ENCODE measurements at regions not wholly inside any gene's neighbourhood (a gene's known extent, or its start where the extent isn't known, plus 50 kb on each side); places are given as distances from the start of the nearest gene placed in this dataset.

GRCh38 chr18:51721996-51722395 is 524.5 kb upstream of the MEX3C start:
- Histone ChIP-seq H3K56ac (replicated peaks; ENCODE audit: insufficient read length, low read depth, low read length) (no peak overlapping the region), H3K4me2 (ENCODE audit: insufficient read depth in 1 of 2, low read depth in 2 of 2, low read length in 2 of 2) (no peak overlapping the region), H3K27ac (ENCODE audit: low read depth, low read length) (no peak overlapping the region), H3K4me1 (replicated peaks in 1 of 4; ENCODE audit: control insufficient read depth in 3 of 4, insufficient read depth in 4 of 4, low read length in 3 of 4) (peaks cover 0 to 7% (median 0%) of the 10 kb centered on the region in 4 experiments; a peak in 2 of 7 replicates), H2AFZ (ENCODE audit: low read length) (no peak overlapping the region), H2BK15ac (ENCODE audit: low read length) (no peak overlapping the region), H3K27me3 (replicated peaks in 1 of 4; ENCODE audit: control insufficient read depth in 3 of 4, extremely low read depth in 1 of 4, insufficient read depth in 3 of 4, low read length in 3 of 4) (no peaks in the 10 kb centered on the region), H4K8ac (ENCODE audit: extremely low read depth, insufficient read depth, low read length) (no peak overlapping the region), H2BK120ac (replicated peaks; ENCODE audit: low read depth, low read length) (no peak overlapping the region), H4K20me1 (replicated peaks in 1 of 2; ENCODE audit: control insufficient read depth in 1 of 2, insufficient read depth in 2 of 2, low read length in 2 of 2) (no peaks in the 10 kb centered on the region), H3K4me3 (ENCODE audit: extremely low read depth in 1 of 4, insufficient read depth in 2 of 4, low read depth in 3 of 4, low read length in 4 of 4) (no peak overlapping the region), H3K79me2 (ENCODE audit: control insufficient read depth in 1 of 2, insufficient read depth in 2 of 2, low read length in 2 of 2) (no peaks in the 10 kb centered on the region), H2AK5ac (ENCODE audit: low read depth, low read length) (no peak overlapping the region), H3K9me3 (ENCODE audit: insufficient read depth in 2 of 2, low read depth in 1 of 2, low read length in 1 of 2) (no peaks in the 10 kb centered on the region), H2BK5ac (ENCODE audit: low read depth, low read length) (no peak overlapping the region), H3K4ac (replicated peaks; ENCODE audit: insufficient read length, low read depth, low read length) (no peak overlapping the region), H3K18ac (ENCODE audit: extremely low read depth, low read length) (no peak overlapping the region), H2BK12ac (ENCODE audit: low read depth, low read length) (no peak overlapping the region), H3K14ac (ENCODE audit: insufficient read length) (no peak overlapping the region), H3K23ac (ENCODE audit: insufficient read length) (no peak overlapping the region), H4K5ac (ENCODE audit: insufficient read length, low read depth, low read length) (no peak overlapping the region), H3K36me3 (ENCODE audit: control insufficient read depth in 2 of 4, insufficient read depth in 4 of 4, low read length in 3 of 4) (no peaks in the 10 kb centered on the region), H3K79me1 (ENCODE audit: low read depth, low read length) (no peaks in the 10 kb centered on the region), H4K91ac (replicated peaks; ENCODE audit: insufficient read length, low read length) (no peak overlapping the region), H2BK20ac (ENCODE audit: low read length) (no peak overlapping the region), H3K23me2 (ENCODE audit: low read depth, low read length) (no peaks in the 10 kb centered on the region), H3K9ac (replicated peaks in 1 of 4; ENCODE audit: extremely low read depth in 1 of 4, low read depth in 3 of 4, low read length in 3 of 4) (no peak overlapping the region)
- FAIRE-seq (no peak), DNase-seq (ENCODE audit: low read depth in 1 of 2, low spot score in 2 of 2) (no peak)
- 93% methylated on average over 2 of the region's 2 CpGs; no CpG with 5 or more reads in 1 of the 2 experiments for WGBS, 2 experiments (ENCODE audit: extremely low coverage in 1 of 2, insufficient coverage in 1 of 2, insufficient read length in 1 of 2, insufficient replicate concordance in 2 of 2, low coverage in 1 of 2, low lambda C conversion rate in 2 of 2, missing lambda C conversion rate in 1 of 2)
- POLR2A ChIA-PET (ENCODE audit: partially characterized antibody) = no interaction called here
- CTCF ChIA-PET (ENCODE audit: partially characterized antibody) = interaction anchor here (0.8 kb wide), 1 partner anchor 156 kb away, joined by 3 read pairs; no protein-coding TSS in a partner anchor
- TF ChIP-seq KDM4A (IDR thresholded peaks at IDR 0.05; ENCODE audit: low read depth, low read length, severe bottlenecking) (no peak), CBX8 (IDR thresholded peaks at IDR 0.05; ENCODE audit: borderline replicate concordance, low read depth, low read length) (no peak), TAF1 (IDR thresholded peaks at IDR 0.05; ENCODE audit: low read depth, low read length) (no peak), KDM5A (IDR thresholded peaks at IDR 0.05; ENCODE audit: low read length) (no peak), TEAD4 (IDR thresholded peaks at IDR 0.05; ENCODE audit: low read depth, low read length) (no peak), TAF7 (optimal IDR thresholded peaks at IDR 0.05; ENCODE audit: borderline replicate concordance, low read depth, low read length) (no peak), SP4 (IDR thresholded peaks at IDR 0.05; ENCODE audit: low read length) (no peak), RNF2 (IDR thresholded peaks at IDR 0.05; ENCODE audit: borderline replicate concordance, low read depth, low read length, missing control alignments, poor library complexity, severe bottlenecking) (no peak), SAP30 (IDR thresholded peaks at IDR 0.05; ENCODE audit: insufficient read depth, insufficient replicate concordance, low read length) (no peak), YY1 (IDR thresholded peaks at IDR 0.05; ENCODE audit: low read depth, low read length) (no peak), EZH2 (IDR thresholded peaks at IDR 0.05; ENCODE audit: low read depth, low read length, severe bottlenecking) (no peak)
- TF ChIP-seq, protein P1, sequence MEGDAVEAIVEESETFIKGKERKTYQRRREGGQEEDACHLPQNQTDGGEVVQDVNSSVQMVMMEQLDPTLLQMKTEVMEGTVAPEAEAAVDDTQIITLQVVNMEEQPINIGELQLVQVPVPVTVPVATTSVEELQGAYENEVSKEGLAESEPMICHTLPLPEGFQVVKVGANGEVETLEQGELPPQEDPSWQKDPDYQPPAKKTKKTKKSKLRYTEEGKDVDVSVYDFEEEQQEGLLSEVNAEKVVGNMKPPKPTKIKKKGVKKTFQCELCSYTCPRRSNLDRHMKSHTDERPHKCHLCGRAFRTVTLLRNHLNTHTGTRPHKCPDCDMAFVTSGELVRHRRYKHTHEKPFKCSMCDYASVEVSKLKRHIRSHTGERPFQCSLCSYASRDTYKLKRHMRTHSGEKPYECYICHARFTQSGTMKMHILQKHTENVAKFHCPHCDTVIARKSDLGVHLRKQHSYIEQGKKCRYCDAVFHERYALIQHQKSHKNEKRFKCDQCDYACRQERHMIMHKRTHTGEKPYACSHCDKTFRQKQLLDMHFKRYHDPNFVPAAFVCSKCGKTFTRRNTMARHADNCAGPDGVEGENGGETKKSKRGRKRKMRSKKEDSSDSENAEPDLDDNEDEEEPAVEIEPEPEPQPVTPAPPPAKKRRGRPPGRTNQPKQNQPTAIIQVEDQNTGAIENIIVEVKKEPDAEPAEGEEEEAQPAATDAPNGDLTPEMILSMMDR (IDR thresholded peaks at IDR 0.05; ENCODE audit: control extremely low read depth in 1 of 3, insufficient read depth in 1 of 3, low read depth in 1 of 3, low read length in 3 of 3) = no peak
